K562 (cell line): ENCODE measurements at regions not wholly inside any gene's neighbourhood (a gene's known extent, or its start where the extent isn't known, plus 50 kb on each side); places are given as distances from the start of the nearest gene placed in this dataset.

ENCODE experiments used
- ATAC-seq: fragments of 200-7000 bp; cut with Tn5 transposase; 3 replicates; pipeline ENCODE4 v1.9.1; 2020; ENCODE audit warnings: moderate library complexity
- BruUV-seq: library from RNA; stranded (reverse); fragments of 400-500 nt; replicated peaks from 2 replicates; lab custom pipeline; 2021; lab: Mats Ljungman, UMichigan
- CTCF ChIA-PET: fragments of 300-600 bp; formaldehyde crosslinking; extraction: SDS; loops from one replicate; lab custom pipeline; 2021; ENCODE audit warnings: low intra/inter-chr PET ratio; lab: Yijun Ruan, JAX
- POLR2A ChIA-PET: fragments of 300-600, 350-650 bp; sonication (Branson Sonifier 250); formaldehyde crosslinking; extraction: SDS; loops from one replicate; lab custom pipeline; 2021; ENCODE audit warnings: antibody characterized with exemption, inconsistent platforms; lab: Yijun Ruan, JAX
- DNase-seq, 4 experiments: peaks; one replicate each; pipeline versions ENCODE4 v3.0.0 to v3.0.0-alpha.2; 2011 to 2018; ENCODE audit warnings: low spot score in 3 of 4, mixed read lengths in 3 of 4; ENCODE audit errors: extremely low read depth in 1 of 4
- FAIRE-seq: peaks from 2 replicates; lab custom pipeline; 2011; peaks lifted over from hg19 to GRCh38; lab: Jason Lieb, UNC
- H2AFZ ChIP-seq: 2 replicates; pipeline ENCODE4 v1.6.0; 2011; ENCODE audit warnings: low read depth, low read length, control low read depth, inconsistent platforms
- H3K27ac ChIP-seq: fragments of 200-600 bp; 3 replicates; pipeline ENCODE4 v1.8.0; 2011; ENCODE audit warnings: low read depth, mild to moderate bottlenecking, control low read depth, inconsistent platforms, low read length, moderate library complexity, mixed read lengths; ENCODE audit errors: extremely low read depth
- H3K27me3 ChIP-seq, 2 experiments: fragments of 300-600 bp in 1 of 2; 2 replicates in 1 of 2; 3 replicates in 1 of 2; pipeline versions ENCODE4 v1.6.0 to v1.8.0; 2011; ENCODE audit warnings: inconsistent platforms in 2 of 2, low read length in 2 of 2, mild to moderate bottlenecking in 1 of 2, mixed read lengths in 1 of 2, moderate library complexity in 1 of 2; ENCODE audit not compliant: control insufficient read depth in 2 of 2, insufficient read depth in 2 of 2
- H3K36me3 ChIP-seq: fragments of 300-600 bp; 3 replicates; pipeline ENCODE4 v1.8.0; 2011; ENCODE audit warnings: mild to moderate bottlenecking, low read length, inconsistent platforms; ENCODE audit not compliant: control insufficient read depth, insufficient read depth
- H3K4me1 ChIP-seq, 2 experiments: fragments of 200-600 bp in 1 of 2; replicated peaks in 1 of 2; 2 replicates in 1 of 2; 3 replicates in 1 of 2; pipeline versions ENCODE4 v1.5.1 to v1.8.0; 2011; ENCODE audit warnings: inconsistent platforms in 2 of 2, low read length in 2 of 2, mild to moderate bottlenecking in 1 of 2, mixed read lengths in 1 of 2, moderate library complexity in 1 of 2; ENCODE audit not compliant: control insufficient read depth in 2 of 2, insufficient read depth in 2 of 2
- H3K4me2 ChIP-seq: 2 replicates; pipeline ENCODE4 v1.6.1; 2011; ENCODE audit warnings: low read length, control low read depth, inconsistent platforms, mixed read lengths; ENCODE audit not compliant: insufficient read depth
- H3K4me3 ChIP-seq: fragments of 200-600 bp; sonication (generic), shearing (Covaris generic); 2 replicates; pipeline ENCODE4 v1.5.1; 2016; ENCODE audit warnings: control low read depth, inconsistent platforms
- H3K79me2 ChIP-seq: fragments of 200-600 bp; 3 replicates; pipeline ENCODE4 v1.8.0; 2011; ENCODE audit warnings: low read length, inconsistent platforms; ENCODE audit not compliant: control insufficient read depth, insufficient read depth
- H3K9ac ChIP-seq, 2 experiments: 2 replicates each; pipeline versions ENCODE4 v1.6.0 to v1.6.1; 2011; ENCODE audit warnings: low read depth in 2 of 2, low read length in 2 of 2, control low read depth in 1 of 2, inconsistent platforms in 1 of 2, mild to moderate bottlenecking in 1 of 2, mixed read lengths in 1 of 2; ENCODE audit not compliant: insufficient read depth in 1 of 2
- H3K9me1 ChIP-seq: one replicate; pipeline ENCODE4 v1.6.0; 2011; ENCODE audit warnings: inconsistent platforms, mild to moderate bottlenecking, low read length, moderate library complexity; ENCODE audit not compliant: control insufficient read depth, insufficient read depth
- H3K9me3 ChIP-seq: replicated peaks from 2 replicates; pipeline ENCODE4 v1.5.1; 2011; ENCODE audit warnings: low read depth, low read length, inconsistent platforms; ENCODE audit not compliant: control insufficient read depth, insufficient read depth
- H4K20me1 ChIP-seq: replicated peaks from 2 replicates; pipeline ENCODE4 v1.6.1; 2011; ENCODE audit warnings: low read length, inconsistent platforms, mixed read lengths; ENCODE audit not compliant: control insufficient read depth, insufficient read depth
- ADNP ChIP-seq: fragments of 200-800 bp; sonication (Bioruptor generic); IDR thresholded peaks from 2 replicates; pipeline ENCODE4 v1.6.1; 2016; ENCODE audit warnings: missing genetic modification characterization, missing compliant biosample characterization
- ZNF253 ChIP-seq: fragments of 250-450 bp; sonication (Bioruptor Pico); conservative IDR thresholded peaks from 2 replicates; pipeline ENCODE4 v1.6.1; 2021; ENCODE audit warnings: mild to moderate bottlenecking
- ZNF324 ChIP-seq: fragments of 250-450 bp; sonication (Bioruptor Pico); IDR thresholded peaks from 2 replicates; pipeline ENCODE4 v1.4.0; 2020; ENCODE audit warnings: mild to moderate bottlenecking
- WGBS: fragments of 100-300 bp; shearing (Covaris generic); methylation state at CpG from one replicate; pipeline ENCODE4 v1.1.6; 2016; ENCODE audit warnings: low coverage, mixed read lengths; ENCODE audit not compliant: insufficient coverage; ENCODE audit errors: missing lambda C conversion rate; 5-methylcytosine and 5-hydroxymethylcytosine counted together
- in situ Hi-C: fragments of 300-500 bp; cut with MboI; formaldehyde crosslinking; loops from 4 replicates; pipeline ENCODE4 v1.15.0; 2018; ENCODE audit warnings: inconsistent platforms, mixed read lengths
- intact Hi-C: fragments of 100-400 bp; cut with micrococcal nuclease; formaldehyde crosslinking; loops from 2 replicates; pipeline ENCODE4 v1.14.2; 2022
- TF ChIP-seq, protein P1 (sequence below): fragments of 250-450 bp; sonication (Bioruptor Pico); IDR thresholded peaks from 2 replicates; pipeline ENCODE4 v1.4.0; 2020; ENCODE audit warnings: mild to moderate bottlenecking, moderate library complexity, borderline replicate concordance
- TF ChIP-seq, protein P2 (sequence below): fragments of 250-450 bp; sonication (Bioruptor Pico); IDR thresholded peaks from 2 replicates; pipeline ENCODE4 v1.8.0; 2021; ENCODE audit warnings: borderline replicate concordance, mild to moderate bottlenecking, moderate library complexity; ENCODE audit not compliant: poor library complexity, severe bottlenecking

DNA sequence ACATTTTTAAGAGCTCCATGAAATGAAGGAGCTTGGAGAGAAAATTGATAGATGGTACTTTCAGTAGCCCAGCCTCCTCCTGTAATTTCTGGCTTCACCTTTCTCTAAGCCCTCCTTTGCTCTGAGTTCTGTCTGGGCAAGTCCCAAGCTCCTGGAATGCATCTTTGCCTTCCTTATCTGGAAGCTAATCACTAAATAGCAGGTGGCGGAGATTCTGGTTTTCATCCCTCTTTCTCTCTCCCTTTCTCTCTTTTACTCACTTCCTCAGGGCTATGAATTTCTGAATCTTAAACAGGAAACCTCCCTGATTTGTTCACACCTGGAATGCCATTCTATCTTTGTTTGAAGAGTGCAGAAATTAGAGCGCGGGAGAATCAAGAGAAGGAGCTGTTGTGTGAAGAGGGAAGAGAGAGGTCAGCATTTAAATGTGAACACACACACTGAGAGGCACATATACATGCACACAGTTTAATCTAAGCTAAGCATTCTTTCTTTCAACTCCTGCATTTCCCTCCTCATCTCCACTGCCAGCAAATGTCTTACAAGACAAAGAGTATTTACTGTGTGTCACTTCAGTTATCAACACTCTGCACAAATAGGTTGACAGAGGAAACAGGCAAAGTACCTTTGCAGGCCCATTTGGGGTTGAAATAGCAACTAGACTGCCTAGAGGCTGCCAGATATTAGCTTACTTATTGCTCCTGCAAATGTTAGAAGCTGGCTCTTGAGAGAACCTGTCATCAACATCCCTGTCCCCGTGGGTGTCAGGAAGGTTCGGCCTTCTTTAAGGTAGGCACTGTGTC, 199.4 kb upstream of the CAMK1G start:
- no peaks in the 10 kb centered on the region for H3K4me1 ChIP-seq
- no peak overlapping the region for H3K9ac ChIP-seq
- no peak overlapping the region for H3K27ac ChIP-seq
- intact Hi-C loops (no loop called here), in situ Hi-C loops (no loop called here)
- no peaks in the 10 kb centered on the region for H4K20me1 ChIP-seq
- no peak overlapping the region for H3K4me2 ChIP-seq
- H3K79me2 ChIP-seq: no peaks in the 10 kb centered on the region
- no peaks in the 10 kb centered on the region for H3K9me1 ChIP-seq
- DNase-seq (no peak), FAIRE-seq (no peak), ATAC-seq (no peak)
- WGBS: 0% methylated on average over 5 of the region's 5 CpGs
- H2AFZ ChIP-seq: no peak overlapping the region
- ChIA-PET POLR2A (interaction anchor here (0.6 kb wide), 1 partner anchor 698 kb away, joined by 3 read pairs; no protein-coding TSS in a partner anchor), CTCF (no interaction called here)
- no TSS peak for BruUV-seq
- no peaks in the 10 kb centered on the region for H3K9me3 ChIP-seq
- no peak overlapping the region for H3K4me3 ChIP-seq
- H3K36me3 ChIP-seq: no peaks in the 10 kb centered on the region
- TF ChIP-seq, protein P1, sequence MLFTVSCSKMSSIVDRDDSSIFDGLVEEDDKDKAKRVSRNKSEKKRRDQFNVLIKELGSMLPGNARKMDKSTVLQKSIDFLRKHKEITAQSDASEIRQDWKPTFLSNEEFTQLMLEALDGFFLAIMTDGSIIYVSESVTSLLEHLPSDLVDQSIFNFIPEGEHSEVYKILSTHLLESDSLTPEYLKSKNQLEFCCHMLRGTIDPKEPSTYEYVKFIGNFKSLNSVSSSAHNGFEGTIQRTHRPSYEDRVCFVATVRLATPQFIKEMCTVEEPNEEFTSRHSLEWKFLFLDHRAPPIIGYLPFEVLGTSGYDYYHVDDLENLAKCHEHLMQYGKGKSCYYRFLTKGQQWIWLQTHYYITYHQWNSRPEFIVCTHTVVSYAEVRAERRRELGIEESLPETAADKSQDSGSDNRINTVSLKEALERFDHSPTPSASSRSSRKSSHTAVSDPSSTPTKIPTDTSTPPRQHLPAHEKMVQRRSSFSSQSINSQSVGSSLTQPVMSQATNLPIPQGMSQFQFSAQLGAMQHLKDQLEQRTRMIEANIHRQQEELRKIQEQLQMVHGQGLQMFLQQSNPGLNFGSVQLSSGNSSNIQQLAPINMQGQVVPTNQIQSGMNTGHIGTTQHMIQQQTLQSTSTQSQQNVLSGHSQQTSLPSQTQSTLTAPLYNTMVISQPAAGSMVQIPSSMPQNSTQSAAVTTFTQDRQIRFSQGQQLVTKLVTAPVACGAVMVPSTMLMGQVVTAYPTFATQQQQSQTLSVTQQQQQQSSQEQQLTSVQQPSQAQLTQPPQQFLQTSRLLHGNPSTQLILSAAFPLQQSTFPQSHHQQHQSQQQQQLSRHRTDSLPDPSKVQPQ (CRISPR knock-in tag): no peak
- TF ChIP-seq ZNF253 (CRISPR knock-in tag): no peak
- TF ChIP-seq ADNP (tag): no peak
- no peak for TF ChIP-seq ZNF324 (CRISPR knock-in tag)
- TF ChIP-seq, protein P2, sequence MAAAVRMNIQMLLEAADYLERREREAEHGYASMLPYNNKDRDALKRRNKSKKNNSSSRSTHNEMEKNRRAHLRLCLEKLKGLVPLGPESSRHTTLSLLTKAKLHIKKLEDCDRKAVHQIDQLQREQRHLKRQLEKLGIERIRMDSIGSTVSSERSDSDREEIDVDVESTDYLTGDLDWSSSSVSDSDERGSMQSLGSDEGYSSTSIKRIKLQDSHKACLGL (CRISPR knock-in tag): no peak
- no peaks in the 10 kb centered on the region for H3K27me3 ChIP-seq
